Hematopoietic multipotent progenitor cell (in vitro differentiated cells): ENCODE measurements at regions not wholly inside any gene's neighbourhood (a gene's known extent, or its start where the extent isn't known, plus 50 kb on each side); places are given as distances from the start of the nearest gene placed in this dataset.

ENCODE experiments used
- DNase-seq, 3 donors: peaks; one replicate each; pipeline ENCODE4 v3.0.0-alpha.2; 2011 to 2015; ENCODE audit warnings: low read depth in 2 of 3, low spot score in 2 of 3

- DNase-seq: no peak
Observed at GRCh38 chr1:91152331-91152730, 130.5 kb upstream of the ZNF644 start.

GRCh38 chr1:91151702-91152101, 129.9 kb upstream of the ZNF644 start:
- peak in 1 of 3 donors; percentile 20 for DNase-seq

GRCh38 chr1:91148641-91149069, 126.8 kb upstream of the ZNF644 start:
- peak in 2 of 3 donors; percentile 39 to 72 for DNase-seq

GRCh38 chr1:91141858-91142257, 120.0 kb upstream of the ZNF644 start:
- DNase-seq: no peak

- DNase-seq: no peak
Observed at GRCh38 chr1:91138959-91139358, 117.1 kb upstream of the ZNF644 start.

- DNase-seq: no peak
Observed at GRCh38 chr1:91137173-91137852, 115.5 kb upstream of the ZNF644 start.

GRCh38 chr1:91135799-91136198, 114.0 kb upstream of the ZNF644 start:
- DNase-seq: no peak

- DNase-seq: no peak
Observed at GRCh38 chr1:91133248-91133647, 111.4 kb upstream of the ZNF644 start.

- no peak for DNase-seq
Observed at GRCh38 chr1:91130256-91130985, 108.6 kb upstream of the ZNF644 start.

- no peak for DNase-seq
Observed at GRCh38 chr1:91129458-91129857, 107.6 kb upstream of the ZNF644 start.

- no peak for DNase-seq
Observed at GRCh38 chr1:91129017-91129416, 107.2 kb upstream of the ZNF644 start.

GRCh38 chr1:91124989-91125417, 103.2 kb upstream of the ZNF644 start:
- no peak for DNase-seq

GRCh38 chr1:91124290-91124985, 102.6 kb upstream of the ZNF644 start:
- no peak for DNase-seq

GRCh38 chr1:91123773-91124172, 101.9 kb upstream of the ZNF644 start:
- DNase-seq: no peak

GRCh38 chr1:91123319-91123718, 101.5 kb upstream of the ZNF644 start:
- DNase-seq: no peak

- DNase-seq: no peak
Observed at GRCh38 chr1:91122106-91122717, 100.4 kb upstream of the ZNF644 start.

GRCh38 chr1:91121366-91121765, 99.5 kb upstream of the ZNF644 start:
- no peak for DNase-seq

GRCh38 chr1:91120936-91121335, 99.1 kb upstream of the ZNF644 start:
- DNase-seq: no peak

- no peak for DNase-seq
Observed at GRCh38 chr1:91120421-91120820, 98.6 kb upstream of the ZNF644 start.

GRCh38 chr1:91104712-91105111, 82.9 kb upstream of the ZNF644 start:
- DNase-seq: no peak

GRCh38 chr1:91101328-91101727, 79.5 kb upstream of the ZNF644 start:
- no peak for DNase-seq
